GM12878 (cell line): ENCODE measurements at regions not wholly inside any gene's neighbourhood (a gene's known extent, or its start where the extent isn't known, plus 50 kb on each side); places are given as distances from the start of the nearest gene placed in this dataset.

Experiments used
- ATAC-seq: fragments of 200-7000 bp; cut with Tn5 transposase; 3 replicates; pipeline ENCODE4 v1.9.1; 2020; ENCODE audit warnings: mild to moderate bottlenecking, moderate library complexity
- BruUV-seq: library from RNA; stranded (reverse); fragments of 400-500 nt; replicated peaks from 2 replicates; lab custom pipeline; 2021; lab: Mats Ljungman, UMichigan
- CTCF ChIA-PET: fragments of 300-600 bp; sonication (Branson Sonifier 250); formaldehyde crosslinking; extraction: SDS; loops from one replicate; lab custom pipeline; 2021; ENCODE audit warnings: inconsistent platforms; lab: Yijun Ruan, JAX
- POLR2A ChIA-PET: fragments of 350-600 bp; formaldehyde crosslinking; extraction: SDS; loops from one replicate; lab custom pipeline; 2021; ENCODE audit warnings: inconsistent platforms; lab: Charles Lee
- RAD21 ChIA-PET: fragments of 300-600 bp; sonication (Branson Sonifier 250); formaldehyde crosslinking; loops from one replicate; lab custom pipeline; 2023; ENCODE audit warnings: antibody characterized with exemption; ENCODE audit not compliant: unreplicated experiment; lab: Charles Lee
- SMC1A ChIA-PET: fragments of 300-600 bp; sonication (Branson Sonifier 250); formaldehyde crosslinking; loops from one replicate; lab custom pipeline; 2023; ENCODE audit not compliant: unreplicated experiment, uncharacterized antibody; lab: Charles Lee
- DNase-seq: peaks from one replicate; pipeline ENCODE4 v3.0.0-alpha.2; 2011; ENCODE audit warnings: low read depth, low spot score
- FAIRE-seq: peaks from 3 replicates; lab custom pipeline; 2011; peaks lifted over from hg19 to GRCh38; lab: Jason Lieb, UNC
- H2AFZ ChIP-seq: 2 replicates; pipeline ENCODE4 v1.6.0; 2011; ENCODE audit warnings: low read depth, low read length, control low read depth; ENCODE audit not compliant: control insufficient read depth
- H3K27ac ChIP-seq: 2 replicates; pipeline ENCODE4 v1.5.1; 2011; ENCODE audit warnings: control low read depth; ENCODE audit not compliant: control insufficient read depth, insufficient read depth
- H3K27me3 ChIP-seq, 2 experiments: replicated peaks in 1 of 2; 2 replicates each; pipeline versions ENCODE4 v1.6.0 to v1.6.1; 2011; ENCODE audit warnings: low read length in 1 of 2; ENCODE audit not compliant: control insufficient read depth in 2 of 2, insufficient read depth in 2 of 2
- H3K36me3 ChIP-seq, 2 experiments: 2 replicates each; pipeline ENCODE4 v1.5.1; 2011; ENCODE audit warnings: low read length in 1 of 2; ENCODE audit not compliant: control insufficient read depth in 2 of 2, insufficient read depth in 2 of 2
- H3K4me1 ChIP-seq: 2 replicates; pipeline ENCODE4 v1.6.1; 2011; ENCODE audit warnings: mild to moderate bottlenecking, low read length, moderate library complexity, mixed read lengths; ENCODE audit not compliant: control insufficient read depth, insufficient read depth
- H3K4me2 ChIP-seq: 2 replicates; pipeline ENCODE4 v1.6.0; 2011; ENCODE audit warnings: control low read depth; ENCODE audit not compliant: control insufficient read depth, insufficient read depth
- H3K4me3 ChIP-seq: fragments of 200-600 bp; sonication (generic); 2 replicates; pipeline ENCODE4 v1.5.1; 2016
- H3K79me2 ChIP-seq: 2 replicates; pipeline ENCODE4 v1.6.0; 2011; ENCODE audit warnings: low read length; ENCODE audit not compliant: control insufficient read depth, insufficient read depth
- H3K9ac ChIP-seq: 2 replicates; pipeline ENCODE4 v1.8.0; 2011; ENCODE audit warnings: low read length, control low read depth, mixed read lengths; ENCODE audit not compliant: control insufficient read depth, insufficient read depth
- H3K9me3 ChIP-seq: replicated peaks from 3 replicates; pipeline ENCODE4 v1.5.1; 2011; ENCODE audit warnings: mild to moderate bottlenecking, low read length; ENCODE audit not compliant: control insufficient read depth, insufficient read depth
- H4K20me1 ChIP-seq: 2 replicates; pipeline ENCODE4 v1.6.0; 2011; ENCODE audit not compliant: control insufficient read depth, insufficient read depth
- CHD2 ChIP-seq: IDR thresholded peaks from 2 replicates; pipeline ENCODE4 v1.6.1; 2011; ENCODE audit warnings: low read depth, low read length, improper control_type of control experiment, borderline replicate concordance
- CHD4 ChIP-seq: fragments of 200-600 bp; sonication (generic); IDR thresholded peaks from 2 replicates; pipeline ENCODE4 v1.6.1; 2016; ENCODE audit warnings: mild to moderate bottlenecking
- FOXM1 ChIP-seq: IDR thresholded peaks from 2 replicates; pipeline ENCODE4 v1.6.1; 2012; ENCODE audit warnings: low read depth, mild to moderate bottlenecking, inconsistent platforms, low read length, moderate library complexity
- LARP7 ChIP-seq: fragments of 450-650 bp; IDR thresholded peaks from 2 replicates; pipeline ENCODE4 v1.6.1; 2017; ENCODE audit warnings: mild to moderate bottlenecking
- MYC ChIP-seq: IDR thresholded peaks from 2 replicates; pipeline ENCODE4 v1.6.1; 2011; ENCODE audit warnings: mild to moderate bottlenecking, low read length, moderate library complexity, inconsistent platforms; ENCODE audit not compliant: insufficient read depth, insufficient replicate concordance, insufficient read length, severe bottlenecking
- NR2C2 ChIP-seq: IDR thresholded peaks from 2 replicates; pipeline ENCODE4 v1.6.1; 2011; ENCODE audit warnings: borderline replicate concordance, low read depth; ENCODE audit not compliant: control insufficient read depth, insufficient read length
- POU2F2 ChIP-seq: IDR thresholded peaks from 3 replicates; pipeline ENCODE4 v1.6.1; 2011; ENCODE audit warnings: low read depth, mild to moderate bottlenecking, low read length, borderline replicate concordance
- RB1 ChIP-seq: fragments of 450-650 bp; formaldehyde crosslinking; IDR thresholded peaks from 2 replicates; pipeline ENCODE4 v1.6.1; 2017; ENCODE audit warnings: mild to moderate bottlenecking, borderline replicate concordance
- RUNX3 ChIP-seq: IDR thresholded peaks from 2 replicates; pipeline ENCODE4 v1.6.1; 2012; ENCODE audit warnings: low read length, inconsistent platforms
- SREBF2 ChIP-seq: IDR thresholded peaks from 2 replicates; pipeline ENCODE4 v1.6.1; 2012; ENCODE audit warnings: mild to moderate bottlenecking, low read length
- WGBS: methylation state at CpG from one replicate; pipeline ENCODE4 v1.1.6; 2016; ENCODE audit warnings: low lambda C conversion rate; ENCODE audit not compliant: insufficient replicate concordance, insufficient coverage; ENCODE audit errors: missing lambda C conversion rate; 5-methylcytosine and 5-hydroxymethylcytosine counted together
- in situ Hi-C: fragments of 300-500 bp; cut with MboI; formaldehyde crosslinking; loops from 9 replicates; pipeline ENCODE4 v1.14.3; 2018; ENCODE audit warnings: mixed read lengths
- intact Hi-C: fragments of 100-400 bp; cut with micrococcal nuclease; formaldehyde crosslinking; loops from one replicate; pipeline ENCODE4 v1.14.2; 2022; ENCODE audit not compliant: unreplicated experiment
- TF ChIP-seq, protein P1 (sequence below): fragments of 450-650 bp; IDR thresholded peaks from 2 replicates; pipeline ENCODE4 v1.6.1; 2016; ENCODE audit warnings: mild to moderate bottlenecking, moderate library complexity, borderline replicate concordance
- TF ChIP-seq, protein P2 (sequence below): fragments of 450-650 bp; IDR thresholded peaks from 2 replicates; pipeline ENCODE4 v1.6.1; 2017; ENCODE audit warnings: mild to moderate bottlenecking

DNA sequence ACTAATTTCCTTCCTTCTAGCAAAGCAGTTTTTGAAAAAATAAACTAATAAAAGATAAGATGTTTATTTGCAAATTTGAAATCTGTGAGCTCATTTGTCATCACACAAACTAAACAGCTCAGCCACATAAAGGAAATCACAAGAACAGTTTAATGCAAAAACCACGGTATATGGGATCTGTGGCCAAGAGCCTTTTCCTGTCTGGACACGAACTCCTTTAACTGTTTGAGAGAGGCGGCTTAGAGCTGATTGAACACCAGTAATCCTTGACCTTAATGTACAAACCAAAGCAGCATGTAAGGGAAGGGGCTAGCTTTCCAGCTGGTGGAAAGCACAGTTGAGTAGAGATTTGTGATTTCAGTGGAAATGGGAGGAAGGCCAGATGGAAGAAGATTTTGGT is 66.3 kb upstream of the SPINK5 start:
- intact Hi-C loops (no loop called here), in situ Hi-C loops (no loop called here)
- DNase-seq (no peak), FAIRE-seq (no peak), ATAC-seq (no peak)
- ChIA-PET SMC1A (no interaction called here), RAD21 (no interaction called here), CTCF (no interaction called here), POLR2A (no interaction called here)
- whole genome bisulfite sequencing, result 24% methylated on average over 3 of the region's 3 CpGs
- TF ChIP-seq, protein P1, sequence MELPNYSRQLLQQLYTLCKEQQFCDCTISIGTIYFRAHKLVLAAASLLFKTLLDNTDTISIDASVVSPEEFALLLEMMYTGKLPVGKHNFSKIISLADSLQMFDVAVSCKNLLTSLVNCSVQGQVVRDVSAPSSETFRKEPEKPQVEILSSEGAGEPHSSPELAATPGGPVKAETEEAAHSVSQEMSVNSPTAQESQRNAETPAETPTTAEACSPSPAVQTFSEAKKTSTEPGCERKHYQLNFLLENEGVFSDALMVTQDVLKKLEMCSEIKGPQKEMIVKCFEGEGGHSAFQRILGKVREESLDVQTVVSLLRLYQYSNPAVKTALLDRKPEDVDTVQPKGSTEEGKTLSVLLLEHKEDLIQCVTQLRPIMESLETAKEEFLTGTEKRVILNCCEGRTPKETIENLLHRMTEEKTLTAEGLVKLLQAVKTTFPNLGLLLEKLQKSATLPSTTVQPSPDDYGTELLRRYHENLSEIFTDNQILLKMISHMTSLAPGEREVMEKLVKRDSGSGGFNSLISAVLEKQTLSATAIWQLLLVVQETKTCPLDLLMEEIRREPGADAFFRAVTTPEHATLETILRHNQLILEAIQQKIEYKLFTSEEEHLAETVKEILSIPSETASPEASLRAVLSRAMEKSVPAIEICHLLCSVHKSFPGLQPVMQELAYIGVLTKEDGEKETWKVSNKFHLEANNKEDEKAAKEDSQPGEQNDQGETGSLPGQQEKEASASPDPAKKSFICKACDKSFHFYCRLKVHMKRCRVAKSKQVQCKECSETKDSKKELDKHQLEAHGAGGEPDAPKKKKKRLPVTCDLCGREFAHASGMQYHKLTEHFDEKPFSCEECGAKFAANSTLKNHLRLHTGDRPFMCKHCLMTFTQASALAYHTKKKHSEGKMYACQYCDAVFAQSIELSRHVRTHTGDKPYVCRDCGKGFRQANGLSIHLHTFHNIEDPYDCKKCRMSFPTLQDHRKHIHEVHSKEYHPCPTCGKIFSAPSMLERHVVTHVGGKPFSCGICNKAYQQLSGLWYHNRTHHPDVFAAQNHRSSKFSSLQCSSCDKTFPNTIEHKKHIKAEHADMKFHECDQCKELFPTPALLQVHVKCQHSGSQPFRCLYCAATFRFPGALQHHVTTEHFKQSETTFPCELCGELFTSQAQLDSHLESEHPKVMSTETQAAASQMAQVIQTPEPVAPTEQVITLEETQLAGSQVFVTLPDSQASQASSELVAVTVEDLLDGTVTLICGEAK, result no peak
- no peak for TF ChIP-seq CHD2
- TF ChIP-seq RUNX3, result no peak
- TF ChIP-seq FOXM1, result no peak
- no peak for TF ChIP-seq CHD4
- TF ChIP-seq RB1, result no peak
- no peak for TF ChIP-seq SREBF2
- TF ChIP-seq LARP7, result no peak
- TF ChIP-seq MYC, result no peak
- no peak for TF ChIP-seq POU2F2
- no peak for TF ChIP-seq NR2C2
- TF ChIP-seq, protein P2, sequence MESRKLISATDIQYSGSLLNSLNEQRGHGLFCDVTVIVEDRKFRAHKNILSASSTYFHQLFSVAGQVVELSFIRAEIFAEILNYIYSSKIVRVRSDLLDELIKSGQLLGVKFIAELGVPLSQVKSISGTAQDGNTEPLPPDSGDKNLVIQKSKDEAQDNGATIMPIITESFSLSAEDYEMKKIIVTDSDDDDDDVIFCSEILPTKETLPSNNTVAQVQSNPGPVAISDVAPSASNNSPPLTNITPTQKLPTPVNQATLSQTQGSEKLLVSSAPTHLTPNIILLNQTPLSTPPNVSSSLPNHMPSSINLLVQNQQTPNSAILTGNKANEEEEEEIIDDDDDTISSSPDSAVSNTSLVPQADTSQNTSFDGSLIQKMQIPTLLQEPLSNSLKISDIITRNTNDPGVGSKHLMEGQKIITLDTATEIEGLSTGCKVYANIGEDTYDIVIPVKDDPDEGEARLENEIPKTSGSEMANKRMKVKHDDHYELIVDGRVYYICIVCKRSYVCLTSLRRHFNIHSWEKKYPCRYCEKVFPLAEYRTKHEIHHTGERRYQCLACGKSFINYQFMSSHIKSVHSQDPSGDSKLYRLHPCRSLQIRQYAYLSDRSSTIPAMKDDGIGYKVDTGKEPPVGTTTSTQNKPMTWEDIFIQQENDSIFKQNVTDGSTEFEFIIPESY, result no peak
- Histone ChIP-seq H3K79me2 (no peaks in the 10 kb centered on the region), H3K27me3 (no peaks in the 10 kb centered on the region), H3K36me3 (no peaks in the 10 kb centered on the region), H3K27ac (no peak overlapping the region), H3K4me3 (no peak overlapping the region), H3K4me1 (no peaks in the 10 kb centered on the region), H4K20me1 (no peaks in the 10 kb centered on the region), H3K9me3 (no peaks in the 10 kb centered on the region; the same call in 2 of the 3 replicates), H3K4me2 (no peak overlapping the region), H2AFZ (no peak overlapping the region), H3K9ac (no peak overlapping the region)
- no TSS peak for BruUV-seq
